AML-193 (cell line): ENCODE measurements at regions not wholly inside any gene's neighbourhood (a gene's known extent, or its start where the extent isn't known, plus 50 kb on each side); places are given as distances from the start of the nearest gene placed in this dataset.

ENCODE experiments used
- DNase-seq, 2 experiments: peaks; one replicate each; lab custom pipeline; 2025; lab: John Stamatoyannopoulos, UW

- DNase-seq, result no peak
These were observed 224.6 kb downstream of the C1D start for GRCh38 chr2:67838205-67838604.

- no peak for DNase-seq
These were observed 223.6 kb downstream of the C1D start for GRCh38 chr2:67839242-67839641.

- DNase-seq, result no peak
These were observed 223.1 kb downstream of the C1D start for GRCh38 chr2:67839668-67840067.

GRCh38 chr2:67840460-67841068 lies 222.2 kb downstream of the C1D start:
- peak; percentile 4 to 19 for DNase-seq

GRCh38 chr2:67841711-67842110 lies 221.1 kb downstream of the C1D start:
- no peak for DNase-seq

GRCh38 chr2:67842375-67842959 lies 220.3 kb downstream of the C1D start:
- no peak for DNase-seq

GRCh38 chr2:67844024-67844540 lies 218.7 kb downstream of the C1D start:
- no peak for DNase-seq

GRCh38 chr2:67845621-67846369 lies 217.0 kb downstream of the C1D start:
- DNase-seq, result no peak

- peak; percentile 19 to 24 for DNase-seq
These were observed 216.3 kb downstream of the C1D start for GRCh38 chr2:67846370-67847070.

- DNase-seq, result no peak
These were observed 214.1 kb downstream of the C1D start for GRCh38 chr2:67848551-67849285.

GRCh38 chr2:67851016-67851415 lies 211.8 kb downstream of the C1D start:
- no peak for DNase-seq

GRCh38 chr2:67851956-67852824 lies 210.6 kb downstream of the C1D start:
- no peak for DNase-seq

- no peak for DNase-seq
These were observed 208.6 kb downstream of the C1D start for GRCh38 chr2:67854103-67854743.

- no peak for DNase-seq
These were observed 208.0 kb downstream of the C1D start for GRCh38 chr2:67854798-67855197.

- DNase-seq, result no peak
These were observed 205.9 kb downstream of the C1D start for GRCh38 chr2:67856866-67857265.

- DNase-seq, result no peak
These were observed 205.0 kb downstream of the C1D start for GRCh38 chr2:67857836-67858235.

- no peak for DNase-seq
These were observed 203.9 kb downstream of the C1D start for GRCh38 chr2:67858886-67859285.

- DNase-seq, result no peak
These were observed 196.9 kb downstream of the C1D start for GRCh38 chr2:67865917-67866316.

GRCh38 chr2:67867735-67868134 lies 195.1 kb downstream of the C1D start:
- no peak for DNase-seq

- no peak for DNase-seq
These were observed 191.0 kb downstream of the C1D start for GRCh38 chr2:67871686-67872412.
